A673 (cell line): ENCODE measurements at regions not wholly inside any gene's neighbourhood (a gene's known extent, or its start where the extent isn't known, plus 50 kb on each side); places are given as distances from the start of the nearest gene placed in this dataset.

Source experiments
- BruUV-seq: library from RNA; stranded (reverse); fragments of 400-500 nt; replicated peaks from 2 replicates; lab custom pipeline; 2021; lab: Mats Ljungman, UMichigan
- CTCF ChIA-PET: fragments of 300-600 bp; sonication (Branson Sonifier 250); formaldehyde crosslinking; loops from one replicate; lab custom pipeline; 2022; ENCODE audit warnings: antibody characterized with exemption; lab: Charles Lee
- POLR2A ChIA-PET: fragments of 300-600 bp; sonication (Branson Sonifier 250); formaldehyde crosslinking; loops from one replicate; lab custom pipeline; 2022; ENCODE audit warnings: antibody characterized with exemption; ENCODE audit not compliant: low non-redundant PET; lab: Charles Lee
- DNase-seq: peaks from one replicate; pipeline ENCODE4 v3.0.0-alpha.2; 2015; ENCODE audit warnings: low spot score
- H3K27ac ChIP-seq: fragments of 200-600 bp; sonication (generic); 2 replicates; pipeline ENCODE4 v1.5.1; 2016; ENCODE audit warnings: mixed run types, low read depth, mild to moderate bottlenecking, mixed read lengths, antibody characterized with exemption, low read length; ENCODE audit not compliant: poor library complexity, severe bottlenecking
- H3K27me3 ChIP-seq: fragments of 200-600 bp; sonication (generic); replicated peaks from 2 replicates; pipeline ENCODE4 v1.6.1; 2017; ENCODE audit warnings: mixed run types, low read depth, mild to moderate bottlenecking, mixed read lengths, antibody characterized with exemption, low read length; ENCODE audit not compliant: insufficient read depth, poor library complexity
- H3K36me3 ChIP-seq: fragments of 200-600 bp; sonication (generic); 2 replicates; pipeline ENCODE4 v1.6.1; 2016; ENCODE audit warnings: mixed run types, mild to moderate bottlenecking, mixed read lengths, antibody characterized with exemption, low read length; ENCODE audit not compliant: insufficient read depth, poor library complexity, severe bottlenecking
- H3K4me1 ChIP-seq: fragments of 200-600 bp; sonication (generic); 2 replicates; pipeline ENCODE4 v1.6.1; 2017; ENCODE audit warnings: mixed run types, mild to moderate bottlenecking, mixed read lengths, antibody characterized with exemption, low read length; ENCODE audit not compliant: insufficient read depth, poor library complexity, severe bottlenecking
- H3K4me3 ChIP-seq: fragments of 200-600 bp; sonication (generic); 2 replicates; pipeline ENCODE4 v1.5.1; 2016; ENCODE audit warnings: low read depth, mixed run types, mild to moderate bottlenecking, mixed read lengths, low read length; ENCODE audit not compliant: poor library complexity, severe bottlenecking
- H3K9me3 ChIP-seq: fragments of 200-600 bp; sonication (generic); 2 replicates; pipeline ENCODE4 v1.6.1; 2016; ENCODE audit warnings: mixed run types, low read depth, mild to moderate bottlenecking, mixed read lengths, antibody characterized with exemption, low read length; ENCODE audit not compliant: poor library complexity, severe bottlenecking
- EZH2 ChIP-seq: fragments of 200-600 bp; sonication (generic); IDR thresholded peaks from 2 replicates; pipeline ENCODE4 v1.6.1; 2017; ENCODE audit warnings: borderline replicate concordance, low read depth, mild to moderate bottlenecking, mixed read lengths, antibody characterized with exemption, low read length; ENCODE audit not compliant: poor library complexity, severe bottlenecking
- intact Hi-C: fragments of 100-400 bp; cut with micrococcal nuclease; formaldehyde crosslinking; loops from one replicate; pipeline ENCODE4 v1.10.0; 2022; ENCODE audit not compliant: unreplicated experiment
- TF ChIP-seq, protein P1 (sequence below): fragments of 300-800, 200-600 bp; sonication (generic); conservative IDR thresholded peaks from 2 replicates; pipeline ENCODE4 v1.5.1; 2017; ENCODE audit warnings: low read depth, mild to moderate bottlenecking, antibody characterized with exemption, low read length, moderate library complexity, mixed read lengths

DNA sequence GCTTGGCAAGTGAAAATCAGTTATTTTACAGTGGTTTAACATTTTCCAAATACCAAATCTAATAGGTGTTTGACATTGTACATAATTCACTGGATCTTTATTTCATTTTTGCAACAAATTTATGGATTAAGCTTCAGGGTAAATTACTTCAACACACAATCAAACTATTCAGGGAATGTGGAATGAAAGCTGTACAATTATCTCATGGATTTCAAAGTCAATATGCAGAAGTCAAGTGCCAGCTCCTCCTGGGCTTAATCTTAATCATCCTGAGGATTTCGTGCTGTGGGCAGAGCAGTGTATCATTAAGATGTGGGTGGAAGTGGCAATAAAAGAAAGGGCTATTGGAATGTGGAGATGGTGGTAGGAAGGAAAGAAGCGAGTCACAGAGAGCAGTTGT lies 548.8 kb downstream of the COL12A1 start:
- no peak overlapping the region for H3K4me3 ChIP-seq
- TF ChIP-seq EZH2 = no peak
- TF ChIP-seq, protein P1, sequence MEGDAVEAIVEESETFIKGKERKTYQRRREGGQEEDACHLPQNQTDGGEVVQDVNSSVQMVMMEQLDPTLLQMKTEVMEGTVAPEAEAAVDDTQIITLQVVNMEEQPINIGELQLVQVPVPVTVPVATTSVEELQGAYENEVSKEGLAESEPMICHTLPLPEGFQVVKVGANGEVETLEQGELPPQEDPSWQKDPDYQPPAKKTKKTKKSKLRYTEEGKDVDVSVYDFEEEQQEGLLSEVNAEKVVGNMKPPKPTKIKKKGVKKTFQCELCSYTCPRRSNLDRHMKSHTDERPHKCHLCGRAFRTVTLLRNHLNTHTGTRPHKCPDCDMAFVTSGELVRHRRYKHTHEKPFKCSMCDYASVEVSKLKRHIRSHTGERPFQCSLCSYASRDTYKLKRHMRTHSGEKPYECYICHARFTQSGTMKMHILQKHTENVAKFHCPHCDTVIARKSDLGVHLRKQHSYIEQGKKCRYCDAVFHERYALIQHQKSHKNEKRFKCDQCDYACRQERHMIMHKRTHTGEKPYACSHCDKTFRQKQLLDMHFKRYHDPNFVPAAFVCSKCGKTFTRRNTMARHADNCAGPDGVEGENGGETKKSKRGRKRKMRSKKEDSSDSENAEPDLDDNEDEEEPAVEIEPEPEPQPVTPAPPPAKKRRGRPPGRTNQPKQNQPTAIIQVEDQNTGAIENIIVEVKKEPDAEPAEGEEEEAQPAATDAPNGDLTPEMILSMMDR = no peak
- DNase-seq = peak; percentile 12
- intact Hi-C loops = no loop called here
- H3K36me3 ChIP-seq = no peaks in the 10 kb centered on the region
- no peaks in the 10 kb centered on the region for H3K27me3 ChIP-seq
- BruUV-seq = no TSS peak
- ChIA-PET CTCF (no interaction called here), POLR2A (no interaction called here)
- H3K27ac ChIP-seq = no peak overlapping the region
- no peaks in the 10 kb centered on the region for H3K9me3 ChIP-seq
- H3K4me1 ChIP-seq = no peaks in the 10 kb centered on the region

DNA sequence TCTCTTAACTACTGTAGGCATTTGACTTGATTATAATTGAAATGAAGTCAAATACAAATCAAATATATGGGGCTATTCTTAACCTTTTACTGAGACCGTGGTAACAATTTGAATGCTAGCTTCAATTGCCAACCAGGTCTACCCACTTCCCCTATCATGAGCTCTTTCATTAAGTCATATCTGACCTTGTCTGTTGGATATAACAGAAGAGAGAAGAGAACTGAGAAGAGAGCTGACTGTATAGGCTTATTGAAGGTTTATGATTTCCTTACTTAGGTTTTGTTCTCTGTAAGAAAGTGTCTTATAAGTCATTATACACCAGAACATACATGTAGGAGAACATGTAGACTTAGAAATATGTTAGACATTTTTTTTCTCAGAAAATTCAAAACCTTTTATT lies 549.4 kb downstream of the COL12A1 start:
- BruUV-seq = no TSS peak
- Histone ChIP-seq H3K27me3 (no peaks in the 10 kb centered on the region), H3K9me3 (no peaks in the 10 kb centered on the region), H3K27ac (no peak overlapping the region), H3K36me3 (no peaks in the 10 kb centered on the region), H3K4me3 (no peak overlapping the region), H3K4me1 (no peaks in the 10 kb centered on the region)
- POLR2A ChIA-PET = no interaction called here
- CTCF ChIA-PET = no interaction called here
- intact Hi-C loops = no loop called here
- DNase-seq = no peak
- TF ChIP-seq, protein P1 = no peak
- TF ChIP-seq EZH2 = no peak

DNA sequence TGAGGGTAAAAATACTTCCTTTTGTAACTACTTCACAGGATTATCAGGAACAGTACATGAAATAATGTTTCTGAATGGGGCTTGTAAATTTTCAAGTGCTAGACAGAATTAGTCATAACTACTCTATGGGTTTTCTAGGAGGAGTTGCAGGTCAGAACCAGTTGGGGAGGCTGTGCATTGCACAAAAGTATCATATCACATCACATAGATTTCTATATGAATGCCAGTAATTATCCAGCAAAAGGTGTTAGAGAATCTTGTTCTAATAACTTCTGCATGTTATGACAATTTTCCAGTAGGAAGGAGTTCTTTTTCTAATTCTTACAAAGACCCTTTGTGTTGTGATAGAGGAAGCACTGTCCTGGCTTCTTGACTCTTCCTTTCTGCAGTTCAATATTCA lies 551.6 kb downstream of the COL12A1 start:
- no peaks in the 10 kb centered on the region for H3K36me3 ChIP-seq
- no peaks in the 10 kb centered on the region for H3K27me3 ChIP-seq
- intact Hi-C loops = no loop called here
- CTCF ChIA-PET = no interaction called here
- TF ChIP-seq, protein P1 = no peak
- TF ChIP-seq EZH2 = no peak
- POLR2A ChIA-PET = no interaction called here
- BruUV-seq = no TSS peak
- H3K4me1 ChIP-seq = no peaks in the 10 kb centered on the region
- H3K27ac ChIP-seq = no peak overlapping the region
- H3K9me3 ChIP-seq = no peaks in the 10 kb centered on the region
- H3K4me3 ChIP-seq = no peak overlapping the region
- peak; percentile 3 for DNase-seq
